GM21515 (cell line): ENCODE measurements at regions not wholly inside any gene's neighbourhood (a gene's known extent, or its start where the extent isn't known, plus 50 kb on each side); places are given as distances from the start of the nearest gene placed in this dataset.

Experiments used
- ATAC-seq: cut with Tn5 transposase; IDR thresholded peaks from one replicate; pipeline ENCODE4 v1.9.1; 2021; ENCODE audit not compliant: unreplicated experiment

GRCh38 chr7:22962775-22963350 is 51.1 kb downstream of the HYCC1 start:
- ATAC-seq, result no peak

GRCh38 chr7:22958742-22959141 is 55.2 kb downstream of the HYCC1 start:
- no peak for ATAC-seq

- ATAC-seq, result no peak
Observed at GRCh38 chr7:22954251-22954650, 59.7 kb downstream of the HYCC1 start.

- no peak for ATAC-seq
Observed at GRCh38 chr7:22952306-22953015, 61.5 kb downstream of the HYCC1 start.

GRCh38 chr7:22949944-22950343 is 64.0 kb downstream of the HYCC1 start:
- ATAC-seq, result no peak

GRCh38 chr7:22949221-22949620 is 64.7 kb downstream of the HYCC1 start:
- ATAC-seq, result no peak

GRCh38 chr7:22948770-22949169 is 65.2 kb downstream of the HYCC1 start:
- no peak for ATAC-seq

- no peak for ATAC-seq
Observed at GRCh38 chr7:22945584-22945983, 68.3 kb downstream of the HYCC1 start.

GRCh38 chr7:22944510-22944909 is 69.4 kb downstream of the HYCC1 start:
- ATAC-seq, result no peak

GRCh38 chr7:22944022-22944421 is 69.9 kb downstream of the HYCC1 start:
- no peak for ATAC-seq

- ATAC-seq, result no peak
Observed at GRCh38 chr7:22942191-22942590, 71.7 kb downstream of the HYCC1 start.

- no peak for ATAC-seq
Observed at GRCh38 chr7:22939842-22940241, 74.1 kb downstream of the HYCC1 start.

- ATAC-seq, result no peak
Observed at GRCh38 chr7:22937946-22938345, 76.0 kb downstream of the HYCC1 start.

GRCh38 chr7:22936246-22936645 is 77.7 kb downstream of the HYCC1 start:
- ATAC-seq, result no peak

GRCh38 chr7:22935269-22935668 is 78.7 kb downstream of the HYCC1 start:
- ATAC-seq, result no peak

GRCh38 chr7:22934473-22935065 is 79.4 kb downstream of the HYCC1 start:
- no peak for ATAC-seq

GRCh38 chr7:22934023-22934422 is 79.9 kb downstream of the HYCC1 start:
- no peak for ATAC-seq

- no peak for ATAC-seq
Observed at GRCh38 chr7:22932896-22933295, 81.0 kb downstream of the HYCC1 start.

- no peak for ATAC-seq
Observed at GRCh38 chr7:22931011-22931410, 82.9 kb downstream of the HYCC1 start.

GRCh38 chr7:22922307-22922706 is 91.6 kb downstream of the HYCC1 start:
- ATAC-seq, result no peak

GRCh38 chr7:22921386-22922086 is 92.4 kb downstream of the HYCC1 start:
- no peak for ATAC-seq

- ATAC-seq, result no peak
Observed at GRCh38 chr7:22920672-22921071, 93.3 kb downstream of the HYCC1 start.
